ENCODE measurements at regions not wholly inside any gene's neighbourhood (a gene's known extent, or its start where the extent isn't known, plus 50 kb on each side); places are given as distances from the start of the nearest gene placed in this dataset.

GRCh38 chr6:156262014-156262413 lies 515.2 kb upstream of the ARID1B start:
- H3K9me3 ChIP-seq (ENCODE audit: low read depth, low read length): no peaks in the 10 kb centered on the region
- TF ChIP-seq EZH2 (IDR thresholded peaks at IDR 0.05): no peak
- TF ChIP-seq POLR2AphosphoS5 (IDR thresholded peaks at IDR 0.05; ENCODE audit: borderline replicate concordance, low read depth, low read length): no peak
- TF ChIP-seq FOXP2 (optimal IDR thresholded peaks at IDR 0.05; ENCODE audit: control extremely low read depth, extremely low read length, insufficient read depth): no peak
- no peak overlapping the region for H3K9ac ChIP-seq (ENCODE audit: insufficient read length)
- H3K36me3 ChIP-seq (ENCODE audit: insufficient read depth, low read length): no peaks in the 10 kb centered on the region
- H3K4me3 ChIP-seq: no peak overlapping the region
- H3K27ac ChIP-seq: no peak overlapping the region
- no peak for DNase-seq (ENCODE audit: low read depth, low spot score)

DNA sequence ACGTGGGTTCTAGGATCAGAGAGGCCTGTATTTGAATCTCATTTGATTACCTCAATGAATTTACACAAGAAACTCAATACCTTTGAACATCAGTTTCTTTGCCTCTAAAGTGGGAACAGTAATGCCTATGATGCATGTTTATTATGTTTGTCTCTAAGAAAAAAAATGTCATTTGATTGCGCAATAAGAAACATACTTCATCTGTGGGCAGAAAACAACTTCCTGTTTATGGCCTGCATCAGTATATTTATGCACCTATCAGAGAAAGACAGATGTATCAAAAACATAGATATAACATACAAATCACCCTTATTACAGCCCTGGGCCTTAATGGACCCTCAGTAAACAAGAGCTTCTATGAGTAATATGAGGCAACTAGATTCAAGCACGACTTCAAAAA lies 516.4 kb upstream of the ARID1B start:
- Histone ChIP-seq H3K9me3 (ENCODE audit: low read depth, low read length) (no peaks in the 10 kb centered on the region), H3K9ac (ENCODE audit: insufficient read length) (no peak overlapping the region), H3K27ac (no peak overlapping the region), H3K36me3 (ENCODE audit: insufficient read depth, low read length) (no peaks in the 10 kb centered on the region), H3K4me3 (no peak overlapping the region)
- TF ChIP-seq FOXP2 (optimal IDR thresholded peaks at IDR 0.05; ENCODE audit: control extremely low read depth, extremely low read length, insufficient read depth) (no peak), EZH2 (IDR thresholded peaks at IDR 0.05) (no peak)
- no peak for DNase-seq (ENCODE audit: low read depth, low spot score)

GRCh38 chr6:156258981-156259380 lies 518.2 kb upstream of the ARID1B start:
- no peaks in the 10 kb centered on the region for H3K9me3 ChIP-seq (ENCODE audit: low read depth, low read length)
- TF ChIP-seq POLR2AphosphoS5 (IDR thresholded peaks at IDR 0.05; ENCODE audit: borderline replicate concordance, low read depth, low read length) (no peak), FOXP2 (optimal IDR thresholded peaks at IDR 0.05; ENCODE audit: control extremely low read depth, extremely low read length, insufficient read depth) (no peak), EZH2 (IDR thresholded peaks at IDR 0.05) (no peak)
- DNase-seq (ENCODE audit: low read depth, low spot score): no peak
- no peaks in the 10 kb centered on the region for H3K36me3 ChIP-seq (ENCODE audit: insufficient read depth, low read length)
- no peak overlapping the region for H3K27ac ChIP-seq
- no peak overlapping the region for H3K4me3 ChIP-seq
- H3K9ac ChIP-seq (ENCODE audit: insufficient read length): no peak overlapping the region

- H3K36me3 ChIP-seq (ENCODE audit: insufficient read depth, low read length): no peaks in the 10 kb centered on the region
- no peak overlapping the region for H3K9ac ChIP-seq (ENCODE audit: insufficient read length)
- no peaks in the 10 kb centered on the region for H3K9me3 ChIP-seq (ENCODE audit: low read depth, low read length)
- H3K27ac ChIP-seq: no peak overlapping the region
- no peak for TF ChIP-seq EZH2 (IDR thresholded peaks at IDR 0.05)
- TF ChIP-seq FOXP2 (optimal IDR thresholded peaks at IDR 0.05; ENCODE audit: control extremely low read depth, extremely low read length, insufficient read depth): no peak
- no peak for TF ChIP-seq POLR2AphosphoS5 (IDR thresholded peaks at IDR 0.05; ENCODE audit: borderline replicate concordance, low read depth, low read length)
- DNase-seq (ENCODE audit: low read depth, low spot score): no peak
- no peak overlapping the region for H3K4me3 ChIP-seq
Observed at GRCh38 chr6:156256161-156256560, 521.0 kb upstream of the ARID1B start.

DNA sequence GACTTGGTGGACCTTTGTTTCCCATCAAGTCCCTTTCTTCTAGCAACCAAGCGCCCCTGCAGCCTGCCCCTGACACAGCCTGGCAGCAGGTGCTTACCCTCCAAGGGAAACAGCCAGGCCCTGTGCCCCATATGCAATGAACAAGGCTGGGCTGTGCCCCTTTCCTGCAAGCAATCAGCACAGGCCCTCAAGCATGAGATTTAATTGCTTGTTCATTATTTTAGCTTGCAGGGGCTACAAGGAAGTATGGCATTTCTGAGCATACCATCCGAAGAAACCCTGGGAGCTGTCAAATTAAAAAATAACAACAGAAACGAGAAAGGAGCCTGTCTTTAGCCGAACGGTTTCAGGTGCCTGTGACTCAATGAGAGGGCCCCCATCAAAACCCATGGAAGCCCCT lies 522.9 kb upstream of the ARID1B start:
- no peaks in the 10 kb centered on the region for H3K9me3 ChIP-seq (ENCODE audit: low read depth, low read length)
- H3K4me3 ChIP-seq: no peak overlapping the region
- H3K9ac ChIP-seq (ENCODE audit: insufficient read length): no peak overlapping the region
- no peak for DNase-seq (ENCODE audit: low read depth, low spot score)
- TF ChIP-seq FOXP2 (optimal IDR thresholded peaks at IDR 0.05; ENCODE audit: control extremely low read depth, extremely low read length, insufficient read depth) (no peak), EZH2 (IDR thresholded peaks at IDR 0.05) (no peak), POLR2AphosphoS5 (IDR thresholded peaks at IDR 0.05; ENCODE audit: borderline replicate concordance, low read depth, low read length) (no peak)
- H3K36me3 ChIP-seq (ENCODE audit: insufficient read depth, low read length): no peaks in the 10 kb centered on the region
- H3K27ac ChIP-seq: no peak overlapping the region

- H3K4me3 ChIP-seq: no peak overlapping the region
- TF ChIP-seq EZH2 (IDR thresholded peaks at IDR 0.05): no peak
- TF ChIP-seq POLR2AphosphoS5 (IDR thresholded peaks at IDR 0.05; ENCODE audit: borderline replicate concordance, low read depth, low read length): no peak
- TF ChIP-seq FOXP2 (optimal IDR thresholded peaks at IDR 0.05; ENCODE audit: control extremely low read depth, extremely low read length, insufficient read depth): no peak
- H3K36me3 ChIP-seq (ENCODE audit: insufficient read depth, low read length): no peaks in the 10 kb centered on the region
- no peaks in the 10 kb centered on the region for H3K9me3 ChIP-seq (ENCODE audit: low read depth, low read length)
- no peak for DNase-seq (ENCODE audit: low read depth, low spot score)
- no peak overlapping the region for H3K9ac ChIP-seq (ENCODE audit: insufficient read length)
- no peak overlapping the region for H3K27ac ChIP-seq
Observed at GRCh38 chr6:156250593-156250992, 526.6 kb upstream of the ARID1B start.

GRCh38 chr6:156242206-156242605 lies 535.0 kb upstream of the ARID1B start:
- H3K36me3 ChIP-seq (ENCODE audit: insufficient read depth, low read length): no peaks in the 10 kb centered on the region
- no peak overlapping the region for H3K27ac ChIP-seq
- H3K9me3 ChIP-seq (ENCODE audit: low read depth, low read length): no peaks in the 10 kb centered on the region
- H3K4me3 ChIP-seq: no peak overlapping the region
- no peak for TF ChIP-seq EZH2 (IDR thresholded peaks at IDR 0.05)
- TF ChIP-seq FOXP2 (optimal IDR thresholded peaks at IDR 0.05; ENCODE audit: control extremely low read depth, extremely low read length, insufficient read depth): no peak
- no peak for TF ChIP-seq POLR2AphosphoS5 (IDR thresholded peaks at IDR 0.05; ENCODE audit: borderline replicate concordance, low read depth, low read length)
- H3K9ac ChIP-seq (ENCODE audit: insufficient read length): no peak overlapping the region
- no peak for DNase-seq (ENCODE audit: low read depth, low spot score)

GRCh38 chr6:156231026-156231765 lies 546.0 kb upstream of the ARID1B start:
- no peaks in the 10 kb centered on the region for H3K36me3 ChIP-seq (ENCODE audit: insufficient read depth, low read length)
- no peaks in the 10 kb centered on the region for H3K9me3 ChIP-seq (ENCODE audit: low read depth, low read length)
- no peak overlapping the region for H3K9ac ChIP-seq (ENCODE audit: insufficient read length)
- no peak overlapping the region for H3K4me3 ChIP-seq
- TF ChIP-seq EZH2 (IDR thresholded peaks at IDR 0.05) (no peak), FOXP2 (optimal IDR thresholded peaks at IDR 0.05; ENCODE audit: control extremely low read depth, extremely low read length, insufficient read depth) (no peak), POLR2AphosphoS5 (IDR thresholded peaks at IDR 0.05; ENCODE audit: borderline replicate concordance, low read depth, low read length) (no peak)
- no peak overlapping the region for H3K27ac ChIP-seq
- no peak for DNase-seq (ENCODE audit: low read depth, low spot score)

DNA sequence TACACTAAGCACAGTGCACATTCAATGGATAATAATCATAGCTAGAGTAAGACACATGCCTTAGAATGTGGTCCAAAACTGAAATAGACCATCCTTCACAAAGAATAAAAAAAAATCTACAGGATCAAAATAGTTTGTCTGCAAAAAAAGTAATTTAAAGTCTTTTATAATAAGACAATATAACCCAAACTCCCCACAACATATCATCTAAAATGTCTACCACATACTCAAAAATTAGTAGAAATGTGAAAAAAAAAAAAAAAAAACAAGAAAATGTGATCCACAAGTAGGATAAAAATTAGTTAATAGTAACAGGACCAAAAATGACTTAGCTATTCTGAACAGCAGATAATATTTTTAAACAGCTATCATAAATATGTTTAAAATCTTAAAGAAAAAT lies 557.2 kb upstream of the ARID1B start:
- no peak overlapping the region for H3K9ac ChIP-seq (ENCODE audit: insufficient read length)
- H3K27ac ChIP-seq: no peak overlapping the region
- no peak for DNase-seq (ENCODE audit: low read depth, low spot score)
- no peaks in the 10 kb centered on the region for H3K36me3 ChIP-seq (ENCODE audit: insufficient read depth, low read length)
- TF ChIP-seq FOXP2 (optimal IDR thresholded peaks at IDR 0.05; ENCODE audit: control extremely low read depth, extremely low read length, insufficient read depth) (no peak), POLR2AphosphoS5 (IDR thresholded peaks at IDR 0.05; ENCODE audit: borderline replicate concordance, low read depth, low read length) (no peak)
- H3K9me3 ChIP-seq (ENCODE audit: low read depth, low read length): no peaks in the 10 kb centered on the region
- H3K4me3 ChIP-seq: no peak overlapping the region

Data from SK-N-MC (cell line).